ENCODE measurements at regions not wholly inside any gene's neighbourhood (a gene's known extent, or its start where the extent isn't known, plus 50 kb on each side); places are given as distances from the start of the nearest gene placed in this dataset.

- no peak for DNase-seq
Measured at GRCh38 chr14:98946940-98947339, 325.1 kb downstream of the BCL11B start.

GRCh38 chr14:98947911-98948595, 323.9 kb downstream of the BCL11B start:
- no peak for DNase-seq

DNA sequence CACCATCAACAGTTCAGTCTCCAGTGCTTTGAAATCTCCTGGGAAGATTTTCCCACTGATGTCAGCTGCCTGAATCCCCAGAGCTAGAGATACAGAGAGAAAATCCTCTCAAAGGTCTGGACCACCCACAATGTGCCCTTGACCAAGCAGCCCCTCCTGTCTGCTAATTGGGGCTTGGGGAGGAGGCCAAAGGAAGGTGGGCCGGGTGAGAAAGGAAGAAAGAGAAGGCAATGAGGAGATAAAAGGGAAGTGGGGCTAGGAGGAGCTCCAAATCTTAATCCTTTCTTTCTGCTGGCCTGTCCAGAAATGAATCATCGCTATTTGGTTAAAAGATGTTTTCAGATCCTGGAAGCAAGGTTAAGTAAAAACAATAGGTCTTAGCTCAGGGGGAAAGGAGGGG, 322.9 kb downstream of the BCL11B start:
- no peak for DNase-seq

DNA sequence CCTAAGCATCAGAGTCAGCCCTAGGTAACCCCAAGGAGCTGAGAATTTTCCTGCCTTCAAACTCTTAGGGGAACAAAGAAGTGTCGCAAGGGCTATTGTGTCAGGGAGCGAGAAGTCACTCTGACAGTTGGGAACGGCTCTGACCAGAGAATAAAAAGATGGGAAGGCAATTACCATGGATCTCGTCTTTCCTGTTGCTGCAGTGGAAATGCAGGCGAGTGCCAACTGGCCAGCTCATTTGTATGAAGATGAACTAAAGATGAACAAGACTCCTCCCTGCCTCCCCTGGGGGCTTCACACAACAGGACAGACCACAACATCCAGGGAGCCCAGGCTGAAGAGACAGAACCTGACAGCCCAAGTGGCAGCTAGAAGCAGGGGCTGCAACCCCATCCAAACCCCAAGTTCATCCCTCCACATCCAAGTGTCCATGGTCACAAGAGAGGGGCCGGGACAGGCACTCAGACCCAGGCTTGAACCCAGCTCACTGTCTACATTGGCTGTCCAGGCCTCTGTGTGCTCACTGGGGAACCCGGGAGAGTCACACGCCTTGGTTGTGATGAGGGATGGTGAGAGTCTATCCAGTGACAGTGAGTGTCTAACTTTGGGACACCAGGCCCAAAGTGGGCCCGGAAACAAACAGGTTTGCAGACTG, 322.4 kb downstream of the BCL11B start:
- DNase-seq, result no peak

DNA sequence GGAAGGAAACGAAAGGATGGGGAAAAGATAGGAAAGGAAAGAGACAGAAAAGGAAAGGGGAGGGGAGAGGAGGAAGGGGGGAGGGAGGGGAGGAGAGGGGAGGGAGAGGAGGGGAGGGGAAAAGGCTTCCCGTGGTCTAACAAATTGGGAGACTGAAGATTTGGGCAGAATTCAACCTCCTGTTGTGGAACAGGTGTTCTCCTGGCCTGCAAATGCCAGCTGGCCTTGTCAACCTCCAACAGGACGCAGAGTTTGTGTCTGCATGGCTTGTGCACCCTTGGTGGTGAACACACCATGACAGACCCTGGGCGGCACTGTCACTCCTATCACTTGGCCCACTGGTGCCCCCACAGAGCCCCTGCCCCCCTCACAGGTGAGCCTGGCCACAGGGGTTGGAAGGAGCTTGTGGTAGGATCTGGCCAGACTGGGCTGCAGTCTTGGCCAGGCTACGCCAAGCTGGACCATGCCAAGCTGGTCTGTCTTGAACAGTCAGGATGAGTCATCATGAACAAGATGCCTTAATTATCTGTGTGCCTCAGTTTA, 321.6 kb downstream of the BCL11B start:
- no peak for DNase-seq

DNA sequence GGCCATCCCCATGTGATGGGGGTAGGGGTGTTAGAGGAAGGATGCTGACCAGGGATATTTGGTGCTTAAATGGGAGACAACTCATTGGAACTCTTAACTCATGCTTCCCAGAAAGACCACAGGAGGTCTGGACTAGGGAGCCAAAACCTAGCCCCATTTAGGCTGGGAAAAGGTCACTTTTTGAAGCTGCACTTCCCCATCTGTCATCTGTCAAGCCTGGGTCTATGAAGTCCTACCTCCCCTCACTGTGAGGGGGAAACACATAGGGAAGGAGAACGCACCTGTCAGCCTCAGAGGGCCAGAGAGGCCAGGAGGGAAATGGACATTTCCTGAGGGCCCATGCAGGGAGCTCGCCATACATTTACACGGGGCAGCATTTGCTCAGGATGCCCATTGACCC, 321.0 kb downstream of the BCL11B start:
- DNase-seq, result no peak

DNA sequence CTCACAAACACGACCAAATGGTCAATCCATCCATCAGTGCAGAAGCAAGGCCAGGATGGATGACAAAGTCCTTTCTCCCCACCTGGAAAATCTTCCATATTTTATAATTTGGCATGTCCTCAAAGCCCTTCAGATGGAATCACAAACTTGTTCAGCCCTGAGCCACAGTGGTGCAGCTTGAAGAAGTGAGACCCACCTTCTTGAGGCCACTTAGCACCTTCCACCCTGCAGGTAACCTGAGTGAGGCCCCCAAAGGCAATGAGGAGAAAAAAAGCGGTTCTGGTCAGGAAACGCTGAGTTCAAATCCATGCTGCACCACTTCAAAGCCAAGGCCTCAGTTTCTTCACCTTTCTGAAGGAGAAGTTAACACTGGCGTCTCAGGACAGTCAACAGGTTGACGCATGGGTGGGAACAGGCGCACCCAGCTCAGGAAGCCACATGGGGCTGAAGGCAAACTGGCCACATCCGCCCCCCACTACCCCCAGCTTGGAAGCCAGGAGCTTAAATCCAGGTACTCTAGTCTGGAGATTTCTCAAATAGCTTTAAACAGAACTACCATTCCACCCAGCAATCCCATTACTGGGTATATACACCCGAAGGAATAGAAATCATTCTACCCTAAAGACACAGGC, 320.4 kb downstream of the BCL11B start:
- no peak for DNase-seq

DNA sequence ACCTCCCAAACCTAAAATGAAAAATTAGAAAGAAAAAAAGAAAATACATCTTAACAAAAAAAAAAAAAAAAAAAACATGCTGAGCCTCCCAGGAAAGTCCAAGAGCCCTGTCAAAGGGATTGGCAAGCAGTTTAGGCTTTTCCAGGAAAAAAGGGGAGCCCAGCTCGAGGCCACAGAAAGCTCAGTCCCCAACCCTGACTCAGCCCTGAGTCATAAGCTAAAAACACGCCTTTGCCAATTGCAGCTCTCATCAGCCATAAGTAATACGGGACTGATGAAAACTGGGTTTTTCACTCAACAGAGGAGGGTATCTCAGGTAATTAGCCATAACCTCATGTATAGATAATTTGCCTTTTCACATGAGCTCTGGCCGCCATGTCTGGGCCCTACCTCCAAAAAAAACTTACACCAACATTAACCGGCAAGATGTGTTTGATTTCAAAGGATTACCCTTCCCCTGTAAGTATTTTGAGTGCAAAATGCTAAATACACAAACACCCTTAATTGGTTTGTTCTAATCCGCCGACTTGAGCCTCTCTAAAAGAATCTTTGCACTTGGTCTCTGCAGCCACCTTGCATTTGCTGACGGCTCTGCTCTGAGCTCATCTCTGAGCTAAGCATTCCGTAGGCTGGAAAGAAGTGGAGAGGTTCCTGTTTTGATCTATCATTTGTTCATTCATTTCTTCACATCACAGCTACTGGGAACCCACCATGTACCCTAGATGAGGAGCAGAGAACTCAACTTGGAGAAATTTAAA, 319.2 kb downstream of the BCL11B start:
- no peak for DNase-seq

DNA sequence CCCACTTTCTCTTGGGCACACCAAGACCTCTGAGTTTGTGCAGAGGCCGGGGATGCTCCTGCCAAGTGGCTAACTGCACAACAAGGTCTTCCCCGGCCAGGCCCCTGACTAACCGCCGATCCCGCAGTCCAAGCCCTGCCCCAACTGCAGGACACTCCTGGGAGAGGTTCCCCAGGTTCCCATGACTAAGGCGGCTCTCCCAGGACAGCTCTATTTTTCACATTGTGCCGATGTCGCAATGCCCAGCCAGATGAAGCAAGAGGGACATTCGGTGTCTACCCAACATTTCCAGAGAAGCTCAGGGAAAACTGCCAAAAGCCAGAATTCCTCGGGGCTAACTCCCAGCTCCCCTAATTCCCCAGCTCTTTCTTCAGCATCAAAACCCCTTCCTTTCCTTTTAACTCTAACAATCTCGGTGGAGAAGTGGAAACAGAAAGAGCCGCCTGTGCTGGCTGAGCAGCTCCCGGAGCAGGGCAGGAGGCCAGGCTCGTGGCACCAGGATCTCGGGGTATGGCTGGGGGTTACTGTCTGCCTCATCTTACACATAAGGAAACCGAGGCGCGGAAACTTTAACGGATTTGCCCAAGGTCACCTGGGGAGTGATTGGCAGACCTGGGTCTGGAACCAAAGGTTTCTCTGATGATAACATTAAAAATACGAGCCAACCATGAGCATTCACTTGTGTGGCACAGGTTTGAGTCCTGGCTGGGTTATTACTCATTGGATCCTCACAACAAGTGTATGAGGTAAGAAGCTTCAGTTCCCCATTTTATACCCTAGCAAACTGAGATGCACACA, 318.2 kb downstream of the BCL11B start:
- no peak for DNase-seq

DNA sequence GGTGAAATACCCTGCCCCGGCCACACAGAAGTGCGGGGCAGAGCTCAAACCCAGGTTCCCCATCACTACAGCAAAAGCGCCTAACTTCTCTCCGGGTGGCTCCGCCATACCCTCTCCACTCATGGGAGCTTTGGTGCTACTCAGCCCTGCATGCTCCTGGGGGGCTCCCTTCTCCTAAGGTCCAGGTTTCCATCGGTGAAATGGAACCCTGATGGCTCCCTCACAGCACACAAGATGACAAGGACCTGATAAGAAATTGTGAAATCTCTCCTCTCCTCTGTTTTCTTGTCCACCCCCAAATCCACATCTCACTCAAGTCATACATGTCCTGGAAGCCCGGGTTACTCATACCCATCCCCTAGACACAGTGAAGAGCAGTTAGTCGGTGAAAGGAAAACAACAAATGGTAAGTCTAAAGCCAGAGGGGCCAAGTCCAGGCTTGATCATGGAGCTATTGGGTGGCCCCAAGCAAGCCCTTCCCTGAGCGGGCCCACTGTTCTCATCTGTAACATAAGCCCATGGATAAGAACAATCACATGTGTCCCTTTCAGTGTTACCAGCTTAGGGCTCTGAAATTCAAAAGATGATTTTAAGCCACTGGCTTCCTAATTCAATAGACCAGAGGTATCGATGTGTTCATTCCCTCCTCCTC, 317.5 kb downstream of the BCL11B start:
- no peak for DNase-seq

DNA sequence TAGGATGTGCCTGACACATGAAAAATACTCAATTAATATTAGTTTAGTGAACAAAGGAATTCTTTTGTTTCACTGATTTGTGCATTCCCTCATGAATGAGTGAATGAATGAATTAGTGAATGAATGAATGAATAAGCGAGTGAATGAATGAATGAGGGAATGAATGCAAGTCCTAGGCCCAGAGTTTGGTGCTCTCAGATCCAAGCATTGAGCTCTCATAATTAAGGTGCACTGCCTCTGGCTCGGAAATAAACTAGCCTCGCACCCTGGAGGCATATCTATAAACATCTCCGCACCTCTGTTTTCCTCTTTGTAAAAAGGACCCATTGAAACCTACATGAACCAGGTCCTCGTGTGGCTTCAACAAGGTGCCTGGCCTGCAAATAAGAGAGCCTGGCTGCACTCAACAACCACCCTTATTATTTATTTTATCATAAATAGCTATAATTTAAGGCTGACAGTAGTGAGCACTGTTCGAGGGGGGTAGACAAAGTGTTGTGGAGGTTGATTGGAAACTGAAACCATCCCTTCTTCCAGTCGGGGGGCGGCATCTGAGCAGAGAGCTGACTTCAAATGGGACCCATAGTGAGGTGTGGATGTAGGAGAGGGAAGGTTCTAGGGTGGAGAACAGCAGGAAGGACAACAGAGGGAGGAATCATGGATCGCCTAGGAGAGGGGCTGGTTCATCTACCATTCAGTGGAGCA, 316.8 kb downstream of the BCL11B start:
- no peak for DNase-seq

GRCh38 chr14:98955741-98956070, 316.3 kb downstream of the BCL11B start:
- no peak for DNase-seq

GRCh38 chr14:98956181-98956580, 315.8 kb downstream of the BCL11B start:
- DNase-seq, result no peak

DNA sequence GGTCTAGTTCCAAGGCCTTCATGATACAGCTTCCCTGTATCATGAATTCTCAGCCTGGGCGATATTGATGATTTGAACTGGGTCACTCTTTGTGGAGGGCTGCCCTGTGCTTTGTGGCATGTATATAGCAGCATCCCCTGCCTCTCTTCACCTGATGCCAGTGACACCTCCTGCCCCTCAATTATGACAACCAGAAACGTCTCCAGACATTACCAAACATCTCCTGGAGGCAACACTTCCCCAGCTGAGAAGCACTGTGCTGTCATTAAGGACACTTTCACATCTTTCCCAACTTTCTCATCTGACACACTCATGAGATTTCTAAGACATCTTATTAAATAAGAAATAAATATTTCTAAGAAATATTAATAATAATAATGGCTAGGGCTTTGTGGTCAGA, 315.3 kb downstream of the BCL11B start:
- DNase-seq, result no peak

GRCh38 chr14:98957211-98958047, 314.6 kb downstream of the BCL11B start:
- peak; percentile 8 for DNase-seq

DNA sequence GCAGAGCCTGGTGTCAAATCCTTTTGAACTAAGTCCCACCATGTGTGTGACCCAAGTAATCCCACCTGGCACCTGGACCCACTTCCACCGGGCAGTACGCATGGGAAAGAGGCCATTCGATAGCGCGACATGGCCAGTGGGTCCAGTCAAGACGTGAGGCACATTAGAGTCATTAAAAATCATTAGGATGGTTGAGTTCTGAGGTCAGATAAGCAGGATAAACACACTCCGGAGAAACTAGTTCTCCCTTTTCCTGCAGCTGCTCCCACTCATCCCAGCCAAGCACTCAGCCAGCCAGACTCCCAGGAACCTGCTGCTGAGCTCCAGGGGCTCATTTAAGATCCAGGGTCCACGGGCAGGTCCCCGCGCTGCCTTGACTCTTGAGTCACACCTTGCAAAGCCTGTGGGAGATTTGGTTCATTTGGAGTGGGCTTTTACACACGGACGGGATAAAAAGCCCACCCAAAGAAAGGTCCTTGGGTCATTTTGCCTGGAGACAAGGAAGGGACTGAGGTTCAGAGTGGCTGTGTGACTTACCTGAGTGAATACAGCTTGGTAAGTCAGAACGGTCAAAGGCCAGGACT, 313.9 kb downstream of the BCL11B start:
- DNase-seq, result no peak

DNA sequence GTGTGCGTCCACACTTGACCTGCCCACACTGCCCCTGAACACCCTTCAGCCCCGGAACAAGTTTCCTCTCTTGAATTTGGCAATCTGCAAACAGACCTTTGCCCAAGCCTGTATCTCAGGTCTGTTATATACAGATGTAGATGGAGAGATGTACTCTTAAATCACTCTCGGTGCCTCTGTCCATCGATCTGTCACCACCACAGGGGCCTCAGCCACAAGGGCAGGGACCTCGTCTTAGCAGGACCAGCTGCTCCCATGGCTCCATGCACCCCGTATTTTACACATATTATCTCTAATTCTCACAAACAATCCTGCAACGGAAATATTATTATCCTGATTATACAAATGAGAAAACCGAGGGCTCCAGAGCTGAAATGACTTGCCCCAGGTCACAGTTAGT, 313.4 kb downstream of the BCL11B start:
- no peak for DNase-seq

DNA sequence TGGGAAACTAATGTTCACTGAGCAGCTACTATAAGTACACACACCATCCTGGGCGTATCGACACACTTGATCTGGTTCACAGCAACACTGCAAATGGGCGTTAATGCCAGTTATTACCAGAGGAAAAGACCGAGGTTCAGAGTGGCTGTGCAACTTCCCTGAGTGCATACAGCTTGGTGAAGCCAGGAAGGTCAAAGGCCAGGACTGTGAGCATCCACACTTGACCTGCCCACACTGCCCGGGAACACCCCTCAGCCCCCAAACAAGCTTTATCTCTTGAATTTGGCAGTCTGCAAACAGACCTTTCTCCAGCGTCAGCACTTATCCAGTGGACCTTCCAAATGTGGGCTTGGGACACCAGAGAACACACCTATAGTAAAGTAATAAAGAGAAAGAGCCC, 312.6 kb downstream of the BCL11B start:
- DNase-seq, result no peak

GRCh38 chr14:98959958-98960616, 311.9 kb downstream of the BCL11B start:
- DNase-seq, result no peak

DNA sequence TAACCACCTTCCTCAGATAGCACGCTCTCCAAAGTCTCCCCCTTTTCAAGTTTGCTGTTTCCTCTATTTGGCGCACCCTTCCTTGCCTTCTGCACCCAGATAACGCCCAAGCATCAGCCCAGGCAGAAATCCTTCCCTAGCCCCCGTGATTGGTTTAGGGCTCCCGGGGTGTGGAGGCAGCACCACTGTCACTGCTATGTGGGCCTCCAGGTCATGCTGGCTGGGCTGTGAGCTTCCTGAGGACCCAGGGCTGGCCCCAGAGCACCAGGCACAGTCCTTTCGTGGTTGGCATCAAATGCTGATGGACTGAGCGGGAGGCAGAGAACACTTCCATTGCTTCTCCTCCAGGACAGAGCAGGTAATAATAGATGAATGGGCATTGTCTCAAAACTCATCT, 311.4 kb downstream of the BCL11B start:
- DNase-seq, result no peak
